Rectal smooth muscle tissue (tissue), 1 donor: ENCODE measurements at regions not wholly inside any gene's neighbourhood (a gene's known extent, or its start where the extent isn't known, plus 50 kb on each side); places are given as distances from the start of the nearest gene placed in this dataset.

Experiments
- H3K27ac ChIP-seq: one replicate; pipeline ENCODE4 v1.7.0; 2013; ENCODE audit warnings: low read depth, low read length, inconsistent platforms
- H3K27me3 ChIP-seq: one replicate; pipeline ENCODE4 v1.7.0; 2013; ENCODE audit warnings: low read length; ENCODE audit not compliant: control insufficient read depth, insufficient read depth
- H3K36me3 ChIP-seq: one replicate; pipeline ENCODE4 v1.7.0; 2013; ENCODE audit warnings: low read length; ENCODE audit not compliant: control insufficient read depth, insufficient read depth
- H3K4me1 ChIP-seq: one replicate; pipeline ENCODE4 v1.7.0; 2013; ENCODE audit warnings: low read length; ENCODE audit not compliant: control insufficient read depth, insufficient read depth
- H3K4me3 ChIP-seq: one replicate; pipeline ENCODE4 v1.7.0; 2013; ENCODE audit warnings: low read length
- H3K9ac ChIP-seq: one replicate; pipeline ENCODE4 v1.7.0; 2013; ENCODE audit warnings: low read length

DNA sequence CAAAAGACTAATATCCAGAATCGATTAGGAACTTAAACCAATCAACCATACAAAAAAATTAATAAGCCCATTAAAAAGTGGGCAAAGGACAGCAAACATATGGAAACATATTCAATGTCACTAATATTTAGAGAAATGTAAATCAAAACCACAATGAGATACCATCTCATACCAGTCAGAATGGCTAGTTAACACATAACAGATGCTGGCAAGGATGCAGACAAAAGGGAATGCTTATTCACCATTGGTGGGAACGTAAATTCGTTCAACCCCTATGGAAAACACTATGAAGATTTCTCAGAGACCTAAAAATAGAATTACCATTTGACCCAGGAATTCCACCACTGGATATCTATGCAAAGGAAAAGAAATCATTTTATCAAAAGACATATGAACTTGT, 468.2 kb upstream of the ST6GAL2 start:
- no peak overlapping the region for H3K27ac ChIP-seq
- no peaks in the 10 kb centered on the region for H3K36me3 ChIP-seq
- no peak overlapping the region for H3K9ac ChIP-seq
- H3K27me3 ChIP-seq = no peaks in the 10 kb centered on the region
- no peak overlapping the region for H3K4me3 ChIP-seq
- H3K4me1 ChIP-seq = no peaks in the 10 kb centered on the region

GRCh38 chr2:107358362-107358761, 468.3 kb upstream of the RGPD4 start:
- H3K27me3 ChIP-seq = no peaks in the 10 kb centered on the region
- no peak overlapping the region for H3K9ac ChIP-seq
- no peak overlapping the region for H3K4me3 ChIP-seq
- no peak overlapping the region for H3K27ac ChIP-seq
- no peaks in the 10 kb centered on the region for H3K36me3 ChIP-seq
- H3K4me1 ChIP-seq = no peaks in the 10 kb centered on the region

DNA sequence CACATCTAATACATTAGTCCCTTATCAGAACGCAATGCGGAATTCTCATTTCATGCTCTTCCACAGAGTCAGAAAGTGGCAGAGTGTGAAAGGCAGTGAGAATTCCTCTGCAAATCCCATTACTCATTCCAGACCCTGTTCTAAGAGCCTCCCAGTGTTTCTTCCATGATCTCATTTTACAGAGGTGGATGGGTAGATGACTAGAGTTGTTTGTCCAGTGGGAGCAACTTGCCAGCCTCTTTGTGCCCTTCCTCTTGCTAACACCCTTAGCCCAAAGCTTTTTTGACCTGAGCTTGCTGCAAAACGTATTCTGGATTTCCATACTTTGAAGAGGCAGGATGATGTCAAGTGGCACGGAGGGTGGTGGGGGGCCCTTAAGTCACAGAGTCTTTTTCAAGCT, 467.7 kb upstream of the RGPD4 start:
- Histone ChIP-seq H3K27me3 (no peaks in the 10 kb centered on the region), H3K4me1 (no peaks in the 10 kb centered on the region), H3K36me3 (no peaks in the 10 kb centered on the region), H3K27ac (no peak overlapping the region), H3K9ac (no peak overlapping the region), H3K4me3 (no peak overlapping the region)

GRCh38 chr2:107361751-107362381, 464.8 kb upstream of the RGPD4 start:
- Histone ChIP-seq H3K27ac (no peak overlapping the region), H3K9ac (no peak overlapping the region), H3K36me3 (no peaks in the 10 kb centered on the region), H3K4me3 (no peak overlapping the region), H3K4me1 (no peaks in the 10 kb centered on the region), H3K27me3 (no peaks in the 10 kb centered on the region)

DNA sequence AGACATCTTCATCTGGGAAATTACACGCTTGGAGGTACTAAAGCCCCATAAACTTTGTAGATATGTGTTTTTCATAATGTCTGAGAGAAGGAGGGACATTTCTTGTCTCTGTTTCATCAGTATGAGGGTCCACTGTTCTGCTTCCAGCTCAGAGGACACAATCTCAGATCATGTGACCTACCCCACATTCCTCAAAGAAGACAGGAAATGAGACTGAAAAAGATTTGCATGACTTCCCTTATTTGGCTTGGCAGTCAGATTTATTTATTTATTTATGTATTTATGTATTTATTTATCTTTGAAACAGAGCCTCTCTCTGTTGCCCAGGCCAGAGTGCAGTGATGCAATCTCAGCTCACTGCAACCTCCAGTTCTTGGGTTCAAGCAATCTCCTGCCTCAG, 463.7 kb upstream of the RGPD4 start:
- no peaks in the 10 kb centered on the region for H3K36me3 ChIP-seq
- no peaks in the 10 kb centered on the region for H3K27me3 ChIP-seq
- no peak overlapping the region for H3K9ac ChIP-seq
- H3K27ac ChIP-seq = no peak overlapping the region
- no peaks in the 10 kb centered on the region for H3K4me1 ChIP-seq
- no peak overlapping the region for H3K4me3 ChIP-seq

DNA sequence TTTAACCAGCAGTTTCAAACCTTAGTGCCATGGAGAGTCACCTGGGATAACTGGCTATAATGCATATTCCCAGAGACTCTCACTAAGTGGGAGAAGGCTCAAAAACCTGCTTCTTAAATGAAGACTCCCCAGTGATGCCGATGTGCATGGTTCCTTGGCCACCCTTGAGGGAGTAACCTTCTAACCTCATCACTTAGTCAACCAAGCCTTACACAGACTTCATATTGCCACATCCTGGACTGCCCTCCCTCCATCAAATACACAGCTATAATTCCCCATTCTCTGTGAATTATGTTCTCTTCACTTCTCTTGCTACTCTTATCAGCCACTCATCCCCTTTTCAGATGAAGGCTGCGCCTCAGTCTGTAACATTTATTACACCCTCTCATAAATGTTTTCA, 462.9 kb upstream of the RGPD4 start:
- Histone ChIP-seq H3K36me3 (no peaks in the 10 kb centered on the region), H3K27ac (no peak overlapping the region), H3K27me3 (no peaks in the 10 kb centered on the region), H3K9ac (no peak overlapping the region), H3K4me1 (no peaks in the 10 kb centered on the region), H3K4me3 (no peak overlapping the region)

DNA sequence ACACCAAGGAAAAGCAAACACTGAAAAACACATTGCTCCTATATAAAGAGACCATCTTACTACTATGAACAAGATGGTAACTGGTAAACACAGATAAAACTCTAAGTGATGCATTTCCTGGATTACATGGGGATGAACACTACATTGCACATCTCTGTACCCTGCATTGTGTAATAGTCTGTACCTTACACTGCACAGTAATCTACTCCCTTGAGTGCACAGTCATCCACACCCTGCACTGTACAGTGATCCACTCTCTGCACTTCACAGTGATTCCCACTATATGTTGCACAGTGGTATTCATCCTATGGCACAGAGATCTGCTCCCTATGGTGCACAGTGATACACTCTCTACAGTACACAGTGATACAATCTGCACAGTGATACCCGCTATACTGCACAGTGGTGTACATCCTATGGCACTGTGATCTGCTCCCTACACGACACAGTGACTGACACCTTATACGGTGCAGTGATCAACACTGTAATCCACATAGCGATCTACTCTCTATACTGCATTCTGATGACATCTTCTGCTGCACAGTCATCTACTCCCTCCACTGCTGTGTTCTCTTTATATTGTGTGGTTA, 462.2 kb upstream of the RGPD4 start:
- Histone ChIP-seq H3K4me3 (no peak overlapping the region), H3K36me3 (no peaks in the 10 kb centered on the region), H3K9ac (no peak overlapping the region), H3K27me3 (no peaks in the 10 kb centered on the region), H3K4me1 (no peaks in the 10 kb centered on the region), H3K27ac (no peak overlapping the region)

- Histone ChIP-seq H3K36me3 (no peaks in the 10 kb centered on the region), H3K27ac (no peak overlapping the region), H3K4me1 (no peaks in the 10 kb centered on the region), H3K4me3 (no peak overlapping the region), H3K9ac (no peak overlapping the region), H3K27me3 (no peaks in the 10 kb centered on the region)
Measured at GRCh38 chr2:107374249-107374648, 452.4 kb upstream of the RGPD4 start.

DNA sequence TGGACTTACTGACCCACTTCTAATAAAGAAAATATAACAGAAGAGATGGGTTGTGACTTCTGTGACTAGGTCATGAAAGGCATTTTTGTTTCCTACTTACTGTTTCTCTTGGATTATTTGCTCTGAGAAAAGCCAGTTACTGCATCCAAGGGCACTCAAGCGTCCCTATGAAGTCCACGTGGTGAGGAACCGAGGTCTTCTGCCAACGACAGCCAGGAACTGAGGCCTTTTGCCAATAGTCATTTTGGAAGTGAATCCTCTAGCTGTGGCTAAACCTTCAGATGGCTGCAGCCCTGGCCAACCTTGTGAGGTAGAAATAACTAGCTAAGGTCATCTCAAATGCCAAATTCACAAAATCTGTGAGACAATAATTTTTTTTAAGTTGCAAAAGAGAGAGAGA, 449.8 kb upstream of the RGPD4 start:
- Histone ChIP-seq H3K36me3 (no peaks in the 10 kb centered on the region), H3K27me3 (no peaks in the 10 kb centered on the region), H3K9ac (no peak overlapping the region), H3K27ac (no peak overlapping the region), H3K4me1 (no peaks in the 10 kb centered on the region), H3K4me3 (no peak overlapping the region)

GRCh38 chr2:107380912-107381311, 445.8 kb upstream of the RGPD4 start:
- Histone ChIP-seq H3K4me3 (no peak overlapping the region), H3K27ac (no peak overlapping the region), H3K27me3 (no peaks in the 10 kb centered on the region), H3K4me1 (no peaks in the 10 kb centered on the region), H3K36me3 (no peaks in the 10 kb centered on the region), H3K9ac (no peak overlapping the region)

DNA sequence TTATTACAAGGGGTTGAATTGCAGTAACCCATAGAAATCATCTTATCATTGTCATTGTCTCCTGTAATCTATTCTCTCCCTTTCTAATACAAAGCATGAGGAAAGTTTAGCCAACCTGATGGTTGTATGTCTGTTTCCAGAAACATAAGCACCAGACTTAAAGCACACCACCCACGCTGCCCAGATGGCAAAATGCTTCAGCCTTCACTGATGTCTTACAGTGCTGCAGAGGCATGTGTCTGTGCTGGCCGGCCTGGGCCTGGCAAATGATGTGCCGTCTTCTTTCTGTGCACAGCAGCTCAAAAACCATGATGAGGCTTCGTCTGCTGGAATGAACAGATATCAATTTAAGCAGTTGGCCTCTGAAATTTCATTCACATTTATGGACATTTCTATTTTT, 443.0 kb upstream of the RGPD4 start:
- no peaks in the 10 kb centered on the region for H3K27me3 ChIP-seq
- no peaks in the 10 kb centered on the region for H3K36me3 ChIP-seq
- H3K27ac ChIP-seq = no peak overlapping the region
- H3K9ac ChIP-seq = no peak overlapping the region
- no peaks in the 10 kb centered on the region for H3K4me1 ChIP-seq
- no peak overlapping the region for H3K4me3 ChIP-seq

GRCh38 chr2:107384422-107384821, 442.3 kb upstream of the RGPD4 start:
- H3K36me3 ChIP-seq = no peaks in the 10 kb centered on the region
- H3K4me3 ChIP-seq = no peak overlapping the region
- H3K9ac ChIP-seq = no peak overlapping the region
- no peaks in the 10 kb centered on the region for H3K27me3 ChIP-seq
- no peaks in the 10 kb centered on the region for H3K4me1 ChIP-seq
- H3K27ac ChIP-seq = no peak overlapping the region

GRCh38 chr2:107385921-107386320, 440.8 kb upstream of the RGPD4 start:
- H3K36me3 ChIP-seq = no peaks in the 10 kb centered on the region
- H3K4me1 ChIP-seq = no peaks in the 10 kb centered on the region
- H3K9ac ChIP-seq = no peak overlapping the region
- H3K4me3 ChIP-seq = no peak overlapping the region
- H3K27ac ChIP-seq = no peak overlapping the region
- H3K27me3 ChIP-seq = no peaks in the 10 kb centered on the region
